Astrocyte (in vitro differentiated cells and primary cell): ENCODE measurements at regions not wholly inside any gene's neighbourhood (a gene's known extent, or its start where the extent isn't known, plus 50 kb on each side); places are given as distances from the start of the nearest gene placed in this dataset.

ENCODE experiments used
- DNase-seq: peaks from one replicate; pipeline ENCODE4 v3.0.0-alpha.2; 2010; ENCODE audit warnings: low read depth
- FAIRE-seq: peaks from 2 replicates; lab custom pipeline; 2011; peaks lifted over from hg19 to GRCh38; lab: Jason Lieb, UNC
- H2AFZ ChIP-seq: 2 replicates; pipeline ENCODE4 v1.6.0; 2012; ENCODE audit warnings: low read depth, low read length, inconsistent platforms
- H3K27ac ChIP-seq: 2 replicates; pipeline ENCODE4 v1.5.1; 2011; ENCODE audit warnings: low read depth, low read length, inconsistent platforms
- H3K27me3 ChIP-seq: 2 replicates; pipeline ENCODE4 v1.6.0; 2011; ENCODE audit warnings: low read length, inconsistent platforms; ENCODE audit not compliant: insufficient read depth
- H3K36me3 ChIP-seq: 2 replicates; pipeline ENCODE4 v1.5.1; 2011; ENCODE audit warnings: low read length, inconsistent platforms; ENCODE audit not compliant: insufficient read depth
- H3K4me1 ChIP-seq: 2 replicates; pipeline ENCODE4 v1.5.1; 2011; ENCODE audit warnings: low read length, inconsistent platforms; ENCODE audit not compliant: insufficient read depth
- H3K4me2 ChIP-seq: 2 replicates; pipeline ENCODE4 v1.6.0; 2012; ENCODE audit warnings: low read length, inconsistent platforms
- H3K4me3 ChIP-seq: 2 replicates; pipeline ENCODE4 v1.5.1; 2011; ENCODE audit warnings: low read depth, mild to moderate bottlenecking, low read length, inconsistent platforms; ENCODE audit not compliant: insufficient read depth
- H3K79me2 ChIP-seq: 2 replicates; pipeline ENCODE4 v1.6.0; 2012; ENCODE audit warnings: mild to moderate bottlenecking, low read length, inconsistent platforms; ENCODE audit not compliant: insufficient read depth
- H3K9ac ChIP-seq: 2 replicates; pipeline ENCODE4 v1.6.0; 2012; ENCODE audit warnings: mild to moderate bottlenecking, low read length, inconsistent platforms
- H3K9me3 ChIP-seq: 2 replicates; pipeline ENCODE4 v1.5.1; 2012; ENCODE audit warnings: low read depth, mild to moderate bottlenecking, low read length, inconsistent platforms; ENCODE audit not compliant: insufficient read depth
- H4K20me1 ChIP-seq: 2 replicates; pipeline ENCODE4 v1.6.0; 2012; ENCODE audit warnings: low read length, inconsistent platforms; ENCODE audit not compliant: insufficient read depth
- H3K27ac Mint-ChIP-seq: one replicate; pipeline ENCODE4 v1.8.0; 2021; ENCODE audit warnings: mild to moderate bottlenecking, mixed read lengths; ENCODE audit not compliant: unreplicated experiment
- H3K27me3 Mint-ChIP-seq: one replicate; pipeline ENCODE4 v1.8.0; 2021; ENCODE audit warnings: low read depth, mixed read lengths; ENCODE audit not compliant: unreplicated experiment
- H3K36me3 Mint-ChIP-seq: one replicate; pipeline ENCODE4 v1.8.0; 2021; ENCODE audit warnings: low read depth, mixed read lengths; ENCODE audit not compliant: unreplicated experiment
- H3K4me1 Mint-ChIP-seq: one replicate; pipeline ENCODE4 v1.8.0; 2021; ENCODE audit warnings: low read depth, mixed read lengths; ENCODE audit not compliant: unreplicated experiment
- H3K4me3 Mint-ChIP-seq: one replicate; pipeline ENCODE4 v1.8.0; 2021; ENCODE audit warnings: mild to moderate bottlenecking, moderate library complexity, mixed read lengths; ENCODE audit not compliant: unreplicated experiment
- H3K9me3 Mint-ChIP-seq: one replicate; pipeline ENCODE4 v1.8.0; 2021; ENCODE audit warnings: mild to moderate bottlenecking, mixed read lengths; ENCODE audit not compliant: unreplicated experiment
- CTCF ChIP-seq: IDR thresholded peaks from 2 replicates; pipeline ENCODE4 v1.5.1; 2011; ENCODE audit warnings: low read depth, mild to moderate bottlenecking, inconsistent platforms, low read length, moderate library complexity; ENCODE audit not compliant: insufficient read depth
- EZH2 ChIP-seq: IDR thresholded peaks from 2 replicates; pipeline ENCODE4 v1.6.1; 2012; ENCODE audit warnings: mild to moderate bottlenecking, low read length, inconsistent platforms; ENCODE audit not compliant: insufficient read depth

- Mint-ChIP-seq H3K36me3 (no peaks in the 10 kb centered on the region), H3K4me1 (no peaks in the 10 kb centered on the region), H3K4me3 (no peak overlapping the region), H3K9me3 (peaks cover 3% of the 10 kb centered on the region), H3K27ac (no peak overlapping the region), H3K27me3 (no peaks in the 10 kb centered on the region)
- Histone ChIP-seq H3K27me3 (no peaks in the 10 kb centered on the region), H3K4me2 (no peak overlapping the region), H2AFZ (no peak overlapping the region), H3K36me3 (no peaks in the 10 kb centered on the region), H3K4me3 (no peak overlapping the region), H3K9ac (no peak overlapping the region), H3K9me3 (no peaks in the 10 kb centered on the region), H3K79me2 (no peaks in the 10 kb centered on the region), H4K20me1 (no peaks in the 10 kb centered on the region), H3K27ac (no peak overlapping the region), H3K4me1 (no peaks in the 10 kb centered on the region)
- FAIRE-seq = no peak
- TF ChIP-seq CTCF (no peak), EZH2 (no peak)
- no peak for DNase-seq
Observed at GRCh38 chr4:114191496-114191895, 212.0 kb upstream of the ARSJ start.

DNA sequence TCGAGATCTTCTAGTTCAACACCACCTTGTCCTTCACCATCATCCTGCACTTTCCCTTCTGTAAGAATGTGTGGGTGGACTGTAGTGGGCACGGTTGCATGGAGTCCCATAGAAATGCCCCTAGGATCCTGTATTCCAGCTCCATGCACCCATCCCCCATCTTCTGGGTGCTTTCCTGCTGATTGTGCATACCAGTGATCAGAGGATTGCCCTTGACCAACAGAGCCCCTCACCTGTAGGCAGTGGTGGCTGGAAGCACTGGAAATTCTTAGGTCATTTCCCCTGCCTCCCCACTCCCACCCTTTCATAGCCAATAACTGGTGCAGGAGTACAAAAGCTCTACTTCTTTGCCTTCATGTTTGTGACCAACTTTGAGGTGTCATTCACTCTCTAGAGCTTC lies 213.4 kb upstream of the ARSJ start:
- no peaks in the 10 kb centered on the region for H3K36me3 Mint-ChIP-seq
- Histone ChIP-seq H3K27me3 (no peaks in the 10 kb centered on the region), H3K4me3 (no peak overlapping the region), H3K27ac (no peak overlapping the region), H3K9ac (no peak overlapping the region), H3K4me1 (no peaks in the 10 kb centered on the region), H2AFZ (no peak overlapping the region), H3K9me3 (no peaks in the 10 kb centered on the region), H3K79me2 (no peaks in the 10 kb centered on the region), H3K36me3 (no peaks in the 10 kb centered on the region), H3K4me2 (no peak overlapping the region), H4K20me1 (no peaks in the 10 kb centered on the region)
- TF ChIP-seq CTCF (no peak), EZH2 (no peak)
- H3K4me1 Mint-ChIP-seq = no peaks in the 10 kb centered on the region
- DNase-seq (no peak), FAIRE-seq (no peak)
- no peak overlapping the region for H3K4me3 Mint-ChIP-seq
- no peaks in the 10 kb centered on the region for H3K27me3 Mint-ChIP-seq
- no peak overlapping the region for H3K27ac Mint-ChIP-seq
- peaks cover 3% of the 10 kb centered on the region for H3K9me3 Mint-ChIP-seq

GRCh38 chr4:114193624-114194399 lies 214.4 kb upstream of the ARSJ start:
- TF ChIP-seq CTCF (no peak), EZH2 (no peak)
- no peaks in the 10 kb centered on the region for H3K36me3 ChIP-seq
- Mint-ChIP-seq H3K27me3 (no peaks in the 10 kb centered on the region), H3K27ac (no peak overlapping the region), H3K4me3 (no peak overlapping the region), H3K36me3 (no peaks in the 10 kb centered on the region), H3K9me3 (peaks cover 3% of the 10 kb centered on the region), H3K4me1 (no peaks in the 10 kb centered on the region)
- no peaks in the 10 kb centered on the region for H3K27me3 ChIP-seq
- no peak overlapping the region for H3K4me3 ChIP-seq
- FAIRE-seq (no peak), DNase-seq (no peak)
- no peak overlapping the region for H3K9ac ChIP-seq
- H3K79me2 ChIP-seq = no peaks in the 10 kb centered on the region
- H3K27ac ChIP-seq = no peak overlapping the region
- H4K20me1 ChIP-seq = no peaks in the 10 kb centered on the region
- H3K4me2 ChIP-seq = no peak overlapping the region
- no peak overlapping the region for H2AFZ ChIP-seq
- no peaks in the 10 kb centered on the region for H3K9me3 ChIP-seq
- H3K4me1 ChIP-seq = no peaks in the 10 kb centered on the region
